ENCODE measurements at regions not wholly inside any gene's neighbourhood (a gene's known extent, or its start where the extent isn't known, plus 50 kb on each side); places are given as distances from the start of the nearest gene placed in this dataset.

GRCh38 chr18:73038336-73038735 lies 170.5 kb upstream of the NETO1 start:
- no peak overlapping the region for H3K4me2 ChIP-seq (ENCODE audit: insufficient read depth, insufficient read length, low read length)
- no peak overlapping the region for H2AK5ac ChIP-seq (ENCODE audit: insufficient read length, low read length)
- Mint-ChIP-seq H3K4me3 (no peak overlapping the region), H3K4me1 (peaks cover 8 to 12% of the 10 kb centered on the region in 2 experiments), H3K27ac (no peak overlapping the region), H3K36me3 (ENCODE audit: insufficient read depth in 1 of 3, low read depth in 3 of 3) (no peaks in the 10 kb centered on the region), H3K9me3 (no peaks in the 10 kb centered on the region), H3K27me3 (ENCODE audit: low read depth) (no peaks in the 10 kb centered on the region)
- H2BK15ac ChIP-seq (ENCODE audit: low read depth, low read length) = no peak overlapping the region
- TF ChIP-seq CTCF (conservative IDR thresholded peaks at IDR 0.05) = no peak
- no peak overlapping the region for H3K14ac ChIP-seq (ENCODE audit: insufficient read depth, low read length)
- H3K79me2 ChIP-seq (ENCODE audit: insufficient read depth, low read length) = no peaks in the 10 kb centered on the region
- H3K4me1 ChIP-seq (ENCODE audit: insufficient read depth, low read length) = no peaks in the 10 kb centered on the region
- whole genome bisulfite sequencing (ENCODE audit: extremely low coverage, insufficient read length, low lambda C conversion rate) = 100% methylated on average over 3 of the region's 5 CpGs
- no peak overlapping the region for H3T11ph ChIP-seq (ENCODE audit: low read length)
- H3K23me2 ChIP-seq (ENCODE audit: insufficient read length, low read depth, low read length, poor library complexity, severe bottlenecking) = no peaks in the 10 kb centered on the region
- no peak overlapping the region for H2BK5ac ChIP-seq (ENCODE audit: insufficient read length, low read length)
- H3K56ac ChIP-seq (ENCODE audit: insufficient read length, low read depth, low read length) = no peak overlapping the region
- H2BK12ac ChIP-seq (ENCODE audit: insufficient read length, low read depth, low read length) = no peak overlapping the region
- H2AFZ ChIP-seq (ENCODE audit: low read length) = no peak overlapping the region
- no peak overlapping the region for H2BK20ac ChIP-seq (ENCODE audit: low read depth, low read length, poor library complexity, severe bottlenecking)
- no peak overlapping the region for H3K4ac ChIP-seq (ENCODE audit: low read depth, low read length)
- H3K9me3 ChIP-seq (ENCODE audit: control insufficient read depth, low read depth, low read length) = no peaks in the 10 kb centered on the region
- no peak overlapping the region for H3K18ac ChIP-seq (ENCODE audit: insufficient read length, low read depth, low read length)
- no peak overlapping the region for H3K9ac ChIP-seq (ENCODE audit: extremely low read depth, insufficient read length, low read length)
- no peaks in the 10 kb centered on the region for H3K79me1 ChIP-seq (ENCODE audit: insufficient read depth, low read depth, low read length, poor library complexity, severe bottlenecking)
- H4K8ac ChIP-seq (replicated peaks; ENCODE audit: insufficient read length, low read depth, low read length) = no peak overlapping the region
- H2BK120ac ChIP-seq (ENCODE audit: low read depth, low read length, poor library complexity, severe bottlenecking) = no peak overlapping the region
- H3K27ac ChIP-seq (ENCODE audit: insufficient read length, low read depth, low read length) = no peak overlapping the region
- H4K20me1 ChIP-seq (ENCODE audit: control insufficient read depth, insufficient read depth, insufficient read length) = no peaks in the 10 kb centered on the region
- H4K91ac ChIP-seq (ENCODE audit: insufficient read length, low read depth, low read length) = no peak overlapping the region
- no peaks in the 10 kb centered on the region for H3K27me3 ChIP-seq (ENCODE audit: insufficient read depth, low read length)
- H4K5ac ChIP-seq (ENCODE audit: insufficient read length, low read depth, low read length) = no peak overlapping the region
- DNase-seq = no peak
- no peak overlapping the region for H3K23ac ChIP-seq (ENCODE audit: insufficient read length, low read depth, low read length)

Measured in H9 (cell line).